ENCODE measurements at regions not wholly inside any gene's neighbourhood (a gene's known extent, or its start where the extent isn't known, plus 50 kb on each side); places are given as distances from the start of the nearest gene placed in this dataset.

- no peak for TF ChIP-seq POLR2A (IDR thresholded peaks at IDR 0.05; ENCODE audit: low read length)
- no peak for TF ChIP-seq GATA1 (IDR thresholded peaks at IDR 0.05; ENCODE audit: low read depth, low read length)
Observed at GRCh38 chr5:171524466-171524865, 105.0 kb downstream of the FGF18 start.

Measured in erythroblast (primary cell).